ENCODE measurements at regions not wholly inside any gene's neighbourhood (a gene's known extent, or its start where the extent isn't known, plus 50 kb on each side); places are given as distances from the start of the nearest gene placed in this dataset.

DNA sequence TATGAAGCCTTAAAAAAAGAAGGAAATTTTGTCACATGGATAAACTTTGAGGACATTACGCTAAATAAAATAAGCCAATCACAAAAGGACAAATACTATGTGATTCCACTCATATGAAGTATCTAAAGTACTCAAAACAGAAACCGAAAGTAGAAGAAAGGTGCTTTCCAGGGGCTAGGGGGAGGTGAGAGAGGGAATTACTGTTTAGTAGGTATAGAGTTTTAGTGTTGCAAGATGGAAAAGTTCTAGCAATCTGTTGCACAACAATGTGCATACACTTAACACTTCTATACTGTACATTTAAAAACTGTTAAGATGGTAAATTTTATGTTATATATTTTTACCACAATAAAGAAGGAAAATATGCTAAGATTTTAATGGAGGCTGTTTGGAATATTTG is 83.0 kb downstream of the POLR1D start:
- Histone ChIP-seq H3K4me3 (no peak overlapping the region), H3K36me3 (replicated peaks in 1 of 2) (no peaks in the 10 kb centered on the region), H3K4me1 (replicated peaks in 1 of 2) (no peaks in the 10 kb centered on the region), H3K9me3 (replicated peaks in 1 of 3) (peaks cover 0 to 15% (median 0%) of the 10 kb centered on the region in 3 donors), H3K27ac (no peak overlapping the region), H3K27me3 (no peaks in the 10 kb centered on the region)
- intact Hi-C loops (cut with DNase I), result no loop called here
- DNase-seq, result no peak
- WGBS, 4 donors, result 73 to 81% (median 76%) methylated on average over 2 of the region's 2 CpGs
- TF ChIP-seq POLR2A (IDR thresholded peaks at IDR 0.05), result no peak
- TF ChIP-seq, protein P1, sequence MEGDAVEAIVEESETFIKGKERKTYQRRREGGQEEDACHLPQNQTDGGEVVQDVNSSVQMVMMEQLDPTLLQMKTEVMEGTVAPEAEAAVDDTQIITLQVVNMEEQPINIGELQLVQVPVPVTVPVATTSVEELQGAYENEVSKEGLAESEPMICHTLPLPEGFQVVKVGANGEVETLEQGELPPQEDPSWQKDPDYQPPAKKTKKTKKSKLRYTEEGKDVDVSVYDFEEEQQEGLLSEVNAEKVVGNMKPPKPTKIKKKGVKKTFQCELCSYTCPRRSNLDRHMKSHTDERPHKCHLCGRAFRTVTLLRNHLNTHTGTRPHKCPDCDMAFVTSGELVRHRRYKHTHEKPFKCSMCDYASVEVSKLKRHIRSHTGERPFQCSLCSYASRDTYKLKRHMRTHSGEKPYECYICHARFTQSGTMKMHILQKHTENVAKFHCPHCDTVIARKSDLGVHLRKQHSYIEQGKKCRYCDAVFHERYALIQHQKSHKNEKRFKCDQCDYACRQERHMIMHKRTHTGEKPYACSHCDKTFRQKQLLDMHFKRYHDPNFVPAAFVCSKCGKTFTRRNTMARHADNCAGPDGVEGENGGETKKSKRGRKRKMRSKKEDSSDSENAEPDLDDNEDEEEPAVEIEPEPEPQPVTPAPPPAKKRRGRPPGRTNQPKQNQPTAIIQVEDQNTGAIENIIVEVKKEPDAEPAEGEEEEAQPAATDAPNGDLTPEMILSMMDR (IDR thresholded peaks at IDR 0.05), result no peak

DNA sequence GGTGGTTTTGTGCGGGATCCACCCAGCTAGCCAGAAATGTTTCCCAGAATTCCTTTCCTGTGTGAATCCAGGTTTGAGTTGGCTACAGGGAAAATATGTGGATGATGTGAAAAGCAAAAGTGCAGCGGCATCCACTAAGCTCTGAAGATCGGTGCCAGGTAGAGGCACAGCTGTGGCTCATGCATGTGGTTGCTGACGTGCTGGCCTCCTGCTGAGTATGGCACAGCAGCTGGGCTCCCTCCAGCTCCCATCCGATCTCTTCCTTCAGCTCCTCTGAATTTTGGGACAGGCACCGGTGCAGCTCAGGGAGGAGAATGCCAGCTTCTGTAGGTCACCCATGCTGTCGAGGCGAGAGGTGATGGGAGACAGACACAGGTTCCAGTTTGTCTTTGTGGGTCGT is 84.0 kb upstream of the GSX1 start:
- Histone ChIP-seq H3K36me3 (replicated peaks in 1 of 2) (no peaks in the 10 kb centered on the region), H3K9me3 (replicated peaks in 1 of 3) (peaks cover 0 to 7% (median 0%) of the 10 kb centered on the region in 3 donors), H3K4me1 (replicated peaks in 1 of 2) (no peaks in the 10 kb centered on the region), H3K27me3 (no peaks in the 10 kb centered on the region), H3K27ac (no peak overlapping the region), H3K4me3 (no peak overlapping the region)
- WGBS, 4 donors, result 83 to 94% (median 92%) methylated on average over 7 to 9 of the region's 9 CpGs
- TF ChIP-seq, protein P1 (IDR thresholded peaks at IDR 0.05), result no peak
- TF ChIP-seq POLR2A (IDR thresholded peaks at IDR 0.05), result no peak
- no peak for DNase-seq
- intact Hi-C loops (cut with DNase I), result no loop called here

DNA sequence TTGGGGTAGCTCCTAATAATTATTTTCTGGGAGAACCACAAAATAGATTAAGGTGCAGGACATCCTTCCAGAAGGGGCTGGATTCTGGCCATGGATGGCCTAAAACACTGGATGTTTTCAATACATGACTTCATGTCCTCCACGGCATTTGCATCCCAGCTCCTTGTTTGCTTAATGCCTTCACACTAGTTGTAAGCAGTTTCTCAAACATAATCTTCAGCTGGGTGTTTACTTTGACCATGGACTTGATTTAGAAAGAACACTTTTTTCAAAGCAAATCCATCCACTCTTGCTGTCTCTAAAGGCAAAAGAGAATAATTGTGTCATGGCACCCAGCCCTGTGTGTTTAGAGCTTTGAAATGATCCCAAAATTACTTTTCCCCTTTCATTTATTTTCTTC is 82.5 kb upstream of the GSX1 start:
- DNase-seq, result no peak
- H3K4me1 ChIP-seq (replicated peaks in 1 of 2), result no peaks in the 10 kb centered on the region
- 70 to 80% (median 74%) methylated on average over 1 of the region's 1 CpG for WGBS, 4 donors
- peaks cover 0 to 7% (median 0%) of the 10 kb centered on the region in 3 donors for H3K9me3 ChIP-seq (replicated peaks in 1 of 3)
- no peaks in the 10 kb centered on the region for H3K36me3 ChIP-seq (replicated peaks in 1 of 2)
- no peak overlapping the region for H3K4me3 ChIP-seq
- TF ChIP-seq, protein P1 (IDR thresholded peaks at IDR 0.05), result no peak
- TF ChIP-seq POLR2A (IDR thresholded peaks at IDR 0.05), result no peak
- intact Hi-C loops (cut with DNase I), result loop anchor here (10.0 kb wide), 2 partner anchors 175 to 185 kb away; no protein-coding TSS in a partner anchor
- no peak overlapping the region for H3K27ac ChIP-seq
- H3K27me3 ChIP-seq, result no peaks in the 10 kb centered on the region

DNA sequence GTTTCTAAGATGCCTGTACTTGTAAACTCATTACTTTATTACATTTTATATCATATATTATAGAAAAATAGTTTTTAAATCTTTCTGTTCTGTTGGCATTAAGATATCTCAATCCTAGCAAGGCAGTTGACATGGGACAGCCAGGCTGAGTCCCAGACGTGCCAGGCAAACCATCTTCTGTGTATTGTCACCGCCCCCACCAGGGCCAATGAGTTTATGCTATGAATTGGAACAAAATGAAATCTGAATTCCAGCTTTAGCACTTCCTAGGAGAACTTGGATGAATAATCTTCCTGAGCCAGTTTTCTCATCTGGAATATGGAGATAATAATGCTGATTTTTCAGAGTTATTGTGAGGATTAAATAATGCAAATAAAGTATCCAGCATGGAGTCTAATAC is 79.9 kb upstream of the GSX1 start:
- no peak overlapping the region for H3K27ac ChIP-seq
- H3K9me3 ChIP-seq (replicated peaks in 1 of 3), result no peaks in the 10 kb centered on the region
- no peaks in the 10 kb centered on the region for H3K27me3 ChIP-seq
- DNase-seq, result peak; percentile 32 to 78 (median 60)
- no peaks in the 10 kb centered on the region for H3K36me3 ChIP-seq (replicated peaks in 1 of 2)
- TF ChIP-seq, protein P1 (IDR thresholded peaks at IDR 0.05), result peak in 5 of 6 experiments; percentile 12 to 61 (median 38)
- TF ChIP-seq POLR2A (IDR thresholded peaks at IDR 0.05), result no peak
- intact Hi-C loops (cut with DNase I), result loop anchor here (10.0 kb wide), 2 partner anchors 178 to 188 kb away; no protein-coding TSS in a partner anchor
- no peak overlapping the region for H3K4me3 ChIP-seq
- no peaks in the 10 kb centered on the region for H3K4me1 ChIP-seq (replicated peaks in 1 of 2)
- 26 to 50% (median 34%) methylated on average over 2 of the region's 2 CpGs for WGBS, 4 donors
